HUES64 (cell line): ENCODE measurements at regions not wholly inside any gene's neighbourhood (a gene's known extent, or its start where the extent isn't known, plus 50 kb on each side); places are given as distances from the start of the nearest gene placed in this dataset.

Experiments
- H3K27ac ChIP-seq: 2 replicates; pipeline ENCODE4 v1.7.0; 2013; ENCODE audit warnings: low read depth, low read length, inconsistent platforms
- H3K27me3 ChIP-seq: 2 replicates; pipeline ENCODE4 v1.6.1; 2013; ENCODE audit warnings: mild to moderate bottlenecking, low read length; ENCODE audit not compliant: insufficient read depth
- H3K36me3 ChIP-seq: 2 replicates; pipeline ENCODE4 v1.6.1; 2013; ENCODE audit warnings: mild to moderate bottlenecking, low read length; ENCODE audit not compliant: insufficient read depth
- H3K4me1 ChIP-seq: 2 replicates; pipeline ENCODE4 v1.6.1; 2013; ENCODE audit warnings: mild to moderate bottlenecking, low read length, moderate library complexity; ENCODE audit not compliant: insufficient read depth
- H3K4me3 ChIP-seq: 2 replicates; pipeline ENCODE4 v1.5.1; 2013; ENCODE audit warnings: mild to moderate bottlenecking, low read length, moderate library complexity
- H3K9ac ChIP-seq: 2 replicates; pipeline ENCODE4 v1.6.1; 2013; ENCODE audit warnings: mild to moderate bottlenecking, low read depth, low read length
- H3K9me3 ChIP-seq: 2 replicates; pipeline ENCODE4 v1.6.1; 2013; ENCODE audit warnings: low read depth, low read length; ENCODE audit not compliant: insufficient read depth
- WGBS: fragments of 150-250, 120-280 bp; methylation state at CpG from one replicate; pipeline ENCODE4 v1.1.7; 2013; ENCODE audit warnings: missing lambda C conversion rate; 5-methylcytosine and 5-hydroxymethylcytosine counted together

DNA sequence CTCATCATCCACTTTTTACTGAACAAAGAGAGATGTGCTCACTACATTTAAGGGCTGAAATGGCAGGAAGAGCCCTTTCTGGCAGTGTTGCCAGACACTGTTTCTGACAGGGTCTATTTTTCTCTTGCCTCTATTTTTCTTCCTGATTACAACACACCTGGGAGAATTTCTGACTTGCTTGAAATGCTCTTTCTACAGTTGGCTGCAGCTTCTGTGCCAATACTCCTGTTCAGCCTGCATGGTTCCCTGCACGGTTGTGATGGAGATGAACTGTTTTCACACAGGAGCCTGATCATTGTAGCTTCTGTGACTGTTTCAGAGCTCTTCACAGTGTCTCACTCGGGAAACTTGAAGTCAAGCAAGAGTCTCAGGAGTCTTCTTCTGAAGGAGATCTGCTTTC lies 83.0 kb upstream of the DLG1 start:
- Histone ChIP-seq H3K36me3 (no peaks in the 10 kb centered on the region), H3K9ac (no peak overlapping the region), H3K27me3 (no peaks in the 10 kb centered on the region), H3K4me3 (no peak overlapping the region), H3K4me1 (no peaks in the 10 kb centered on the region), H3K27ac (no peak overlapping the region), H3K9me3 (peaks cover 4% of the 10 kb centered on the region; the same call in 1 of the 2 replicates)
- WGBS = 89% methylated on average over 2 of the region's 2 CpGs

DNA sequence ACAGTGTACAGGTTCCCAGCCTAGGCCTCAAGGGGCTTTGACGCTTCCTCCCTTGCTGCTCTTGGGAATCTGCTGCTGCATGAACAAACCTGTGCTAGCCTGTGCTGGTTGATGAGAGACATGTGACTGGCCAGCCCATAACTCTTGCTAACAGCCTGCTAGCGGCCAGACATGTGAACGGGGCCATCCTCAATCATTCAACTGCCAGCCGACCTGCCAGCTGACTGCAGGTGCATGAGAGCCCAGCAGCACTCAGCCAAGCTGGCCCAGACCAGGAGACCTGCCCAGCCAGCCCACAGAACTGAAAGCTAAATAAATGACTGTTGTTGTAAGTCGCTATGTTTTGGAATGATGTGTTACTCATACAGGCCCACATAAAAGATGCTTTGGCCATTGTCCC lies 82.4 kb upstream of the DLG1 start:
- H3K4me1 ChIP-seq = no peaks in the 10 kb centered on the region
- no peaks in the 10 kb centered on the region for H3K27me3 ChIP-seq
- no peak overlapping the region for H3K9ac ChIP-seq
- H3K27ac ChIP-seq = no peak overlapping the region
- 94% methylated on average over 5 of the region's 5 CpGs for WGBS
- no peak overlapping the region for H3K4me3 ChIP-seq
- peaks cover 4% of the 10 kb centered on the region; the same call in 1 of the 2 replicates for H3K9me3 ChIP-seq
- H3K36me3 ChIP-seq = no peaks in the 10 kb centered on the region

DNA sequence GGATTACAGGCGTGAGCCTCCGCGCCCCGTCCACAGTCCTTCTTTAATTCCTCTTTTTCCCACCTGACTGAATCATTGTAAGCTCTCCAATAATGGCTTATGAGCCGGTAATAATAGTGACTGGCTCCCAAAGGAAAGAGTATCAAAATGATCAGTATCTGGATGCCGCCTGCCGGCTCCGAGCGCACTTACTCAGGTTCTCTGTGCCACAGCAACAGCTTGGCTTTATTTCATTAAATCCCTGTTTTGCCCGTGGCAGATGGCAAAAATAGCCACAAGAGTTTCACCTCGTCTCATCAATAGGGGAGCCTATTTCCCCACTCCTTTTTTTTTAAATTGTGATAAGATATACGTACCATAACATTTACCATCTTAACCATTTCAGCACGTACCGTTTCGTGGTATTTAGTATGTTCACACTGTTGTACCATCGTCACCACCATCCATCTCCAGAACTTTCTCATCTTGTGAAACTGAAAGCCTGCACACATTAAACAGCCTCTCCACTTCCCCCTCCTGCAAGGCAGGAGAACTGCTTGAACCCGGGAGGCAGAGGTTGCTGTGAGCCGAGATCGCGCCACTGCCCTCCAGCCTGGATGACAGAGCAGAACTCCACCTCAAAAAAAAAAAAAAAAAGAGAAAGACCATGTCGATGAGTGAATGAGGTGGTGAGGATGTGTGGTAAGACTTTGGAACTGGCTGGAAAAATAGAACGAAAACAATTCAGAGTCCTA lies 80.7 kb upstream of the DLG1 start:
- H3K36me3 ChIP-seq = no peaks in the 10 kb centered on the region
- no peak overlapping the region for H3K27ac ChIP-seq
- no peaks in the 10 kb centered on the region for H3K27me3 ChIP-seq
- H3K4me3 ChIP-seq = no peak overlapping the region
- no peak overlapping the region for H3K9ac ChIP-seq
- H3K9me3 ChIP-seq = peaks cover 4% of the 10 kb centered on the region; the same call in 1 of the 2 replicates
- no peaks in the 10 kb centered on the region for H3K4me1 ChIP-seq
- 94% methylated on average over 22 of the region's 22 CpGs for WGBS

DNA sequence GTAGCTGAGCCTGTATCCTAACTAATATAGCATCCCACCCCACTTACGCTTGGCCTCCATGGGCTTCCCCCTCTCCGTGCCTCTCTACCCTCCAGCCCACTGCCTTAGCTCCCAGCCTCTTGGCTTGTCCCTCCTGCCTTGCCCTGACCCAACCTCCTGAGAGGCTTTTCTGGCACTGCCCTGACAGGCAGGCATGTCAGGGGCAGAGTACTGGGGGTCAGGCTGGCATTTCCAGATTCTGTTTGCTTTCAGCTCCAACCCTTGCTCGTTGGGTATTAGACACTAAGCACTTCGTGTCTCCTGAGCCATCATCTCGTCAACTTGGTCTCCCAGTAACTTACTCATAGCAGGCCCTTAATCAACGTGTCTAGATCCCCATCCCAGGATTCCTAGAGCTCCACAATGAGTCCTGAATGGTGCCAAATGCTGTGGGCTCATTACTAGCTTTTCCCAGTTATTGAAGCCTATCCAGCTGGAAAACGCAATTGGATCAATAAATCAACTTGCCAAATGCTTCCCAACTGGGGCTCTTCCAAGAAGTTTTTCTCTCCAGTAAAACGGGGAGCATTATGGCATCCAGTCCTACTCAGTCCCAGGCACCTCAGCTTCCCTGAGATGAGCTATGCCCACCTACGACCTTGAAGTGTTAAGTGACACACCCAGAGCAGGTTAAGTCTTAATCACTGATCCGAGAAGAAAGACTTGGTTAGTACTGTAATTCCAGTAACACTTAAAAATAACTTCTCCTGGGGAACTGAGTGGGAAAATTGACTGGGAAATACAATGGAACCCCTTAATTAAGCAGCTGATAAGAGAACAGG lies 78.5 kb upstream of the DLG1 start:
- H3K27ac ChIP-seq = no peak overlapping the region
- no peak overlapping the region for H3K4me3 ChIP-seq
- no peaks in the 10 kb centered on the region for H3K27me3 ChIP-seq
- H3K4me1 ChIP-seq = peaks cover 6% of the 10 kb centered on the region; the same call in 1 of the 2 replicates
- 95% methylated on average over 10 of the region's 10 CpGs for WGBS
- H3K9me3 ChIP-seq = no peaks in the 10 kb centered on the region
- H3K9ac ChIP-seq = no peak overlapping the region
- H3K36me3 ChIP-seq = no peaks in the 10 kb centered on the region

DNA sequence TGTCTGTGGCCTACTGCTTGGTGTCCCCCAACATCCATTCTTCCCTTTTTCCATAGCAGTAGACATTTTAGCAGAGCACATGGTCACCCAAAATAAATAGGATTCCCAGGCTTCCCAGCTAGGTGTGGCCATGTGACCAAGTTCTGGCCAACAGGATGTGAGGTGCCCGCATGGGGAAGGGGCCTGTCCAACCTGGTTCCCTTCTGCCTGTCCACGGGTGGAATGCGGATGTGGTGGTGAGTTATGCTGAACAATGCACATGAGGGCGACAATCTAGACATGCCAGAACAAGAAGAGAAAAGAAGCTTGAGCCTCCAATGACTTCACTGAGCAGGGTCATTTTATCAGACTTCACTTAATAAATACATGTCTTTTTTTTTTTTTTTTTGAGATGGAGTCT lies 77.6 kb upstream of the DLG1 start:
- no peaks in the 10 kb centered on the region for H3K36me3 ChIP-seq
- H3K4me1 ChIP-seq = peaks cover 14% of the 10 kb centered on the region; the same call in 1 of the 2 replicates
- H3K9ac ChIP-seq = no peak overlapping the region
- H3K27me3 ChIP-seq = no peaks in the 10 kb centered on the region
- H3K27ac ChIP-seq = no peak overlapping the region
- no peak overlapping the region for H3K4me3 ChIP-seq
- H3K9me3 ChIP-seq = no peaks in the 10 kb centered on the region
- 94% methylated on average over 4 of the region's 4 CpGs for WGBS

DNA sequence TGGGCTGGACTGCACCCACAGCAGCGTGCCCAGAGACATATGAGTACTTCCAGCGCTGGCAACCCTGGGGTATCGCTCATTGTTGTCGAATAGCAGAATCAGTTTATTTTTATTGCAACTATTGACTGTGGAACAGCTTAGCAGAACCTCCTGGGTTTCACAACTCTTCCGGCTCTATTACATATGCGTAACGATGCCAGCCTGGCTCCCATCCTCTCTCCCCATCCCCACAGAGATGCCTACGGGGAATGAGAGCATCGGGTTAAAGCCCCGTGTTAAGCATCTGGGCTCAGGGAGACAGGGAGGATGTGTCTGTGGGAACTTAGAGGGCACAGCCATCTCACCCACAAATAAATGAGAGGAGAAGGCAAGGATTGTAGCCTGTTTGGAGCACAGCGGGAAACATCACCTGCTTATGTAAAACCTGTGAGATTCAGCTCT lies 76.6 kb upstream of the DLG1 start:
- no peaks in the 10 kb centered on the region for H3K36me3 ChIP-seq
- H3K4me3 ChIP-seq = no peak overlapping the region
- no peak overlapping the region for H3K9ac ChIP-seq
- WGBS = 87% methylated on average over 9 of the region's 11 CpGs
- no peaks in the 10 kb centered on the region for H3K27me3 ChIP-seq
- H3K9me3 ChIP-seq = no peaks in the 10 kb centered on the region
- peaks cover 16% of the 10 kb centered on the region; the same call in 1 of the 2 replicates for H3K4me1 ChIP-seq
- no peak overlapping the region for H3K27ac ChIP-seq

DNA sequence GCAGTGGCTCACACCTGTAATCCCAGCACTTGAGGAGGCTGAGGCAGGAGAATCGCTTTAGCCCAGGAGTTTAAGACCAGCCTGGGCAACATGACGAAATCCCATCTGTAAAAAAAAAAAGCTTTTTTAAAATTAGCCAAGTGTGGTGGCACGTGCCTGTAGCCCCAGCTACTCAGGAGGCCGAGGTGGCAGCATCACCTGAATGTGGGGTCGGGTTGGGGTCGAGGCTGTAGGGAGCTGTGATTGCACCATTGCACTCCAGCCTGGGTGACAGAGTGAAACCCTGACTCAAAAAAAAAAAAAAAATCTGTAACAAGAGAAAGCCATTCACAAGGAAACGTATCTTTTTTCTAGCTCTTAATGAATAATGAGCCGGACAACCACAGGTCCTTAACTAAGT lies 74.7 kb upstream of the DLG1 start:
- no peaks in the 10 kb centered on the region for H3K36me3 ChIP-seq
- no peak overlapping the region for H3K4me3 ChIP-seq
- no peaks in the 10 kb centered on the region for H3K27me3 ChIP-seq
- WGBS = 94% methylated on average over 8 of the region's 8 CpGs
- no peak overlapping the region for H3K9ac ChIP-seq
- H3K27ac ChIP-seq = no peak overlapping the region
- peaks cover 24% of the 10 kb centered on the region; the same call in 1 of the 2 replicates for H3K4me1 ChIP-seq
- H3K9me3 ChIP-seq = no peaks in the 10 kb centered on the region

DNA sequence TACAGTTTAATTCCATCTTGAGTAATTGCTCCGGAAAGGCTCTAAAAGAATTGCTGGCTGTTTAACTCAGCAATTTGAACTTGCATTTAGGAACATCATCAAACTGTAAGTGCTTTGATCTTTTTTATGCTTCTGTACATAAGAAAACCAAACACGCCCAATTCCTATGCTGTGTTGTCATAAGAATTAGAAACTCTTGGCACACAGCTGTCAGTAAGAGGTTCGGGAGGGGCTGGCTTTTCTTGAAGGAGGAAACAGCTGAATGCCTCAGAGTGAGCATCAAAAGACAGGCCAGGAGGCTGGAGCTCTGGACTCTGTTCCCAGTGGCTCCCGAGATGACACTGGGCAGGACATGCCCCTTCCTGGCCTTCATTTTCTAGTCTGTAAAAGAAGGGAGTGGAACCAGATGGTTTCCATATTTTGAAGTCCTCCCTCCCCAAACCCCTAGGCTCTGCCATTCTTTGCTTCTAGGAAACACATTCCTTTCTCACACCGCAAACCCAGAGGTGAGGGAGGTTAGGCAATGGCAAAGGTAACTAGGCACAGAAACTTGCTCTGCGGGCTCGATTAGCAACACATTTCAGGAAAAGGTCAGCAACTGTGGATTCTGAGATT lies 73.7 kb upstream of the DLG1 start:
- Histone ChIP-seq H3K4me1 (peaks cover 32% of the 10 kb centered on the region; the same call in 1 of the 2 replicates), H3K27ac (no peak overlapping the region), H3K4me3 (no peak overlapping the region), H3K9ac (no peak overlapping the region), H3K9me3 (no peaks in the 10 kb centered on the region), H3K36me3 (no peaks in the 10 kb centered on the region), H3K27me3 (no peaks in the 10 kb centered on the region)
- 82% methylated on average over 7 of the region's 7 CpGs for WGBS

DNA sequence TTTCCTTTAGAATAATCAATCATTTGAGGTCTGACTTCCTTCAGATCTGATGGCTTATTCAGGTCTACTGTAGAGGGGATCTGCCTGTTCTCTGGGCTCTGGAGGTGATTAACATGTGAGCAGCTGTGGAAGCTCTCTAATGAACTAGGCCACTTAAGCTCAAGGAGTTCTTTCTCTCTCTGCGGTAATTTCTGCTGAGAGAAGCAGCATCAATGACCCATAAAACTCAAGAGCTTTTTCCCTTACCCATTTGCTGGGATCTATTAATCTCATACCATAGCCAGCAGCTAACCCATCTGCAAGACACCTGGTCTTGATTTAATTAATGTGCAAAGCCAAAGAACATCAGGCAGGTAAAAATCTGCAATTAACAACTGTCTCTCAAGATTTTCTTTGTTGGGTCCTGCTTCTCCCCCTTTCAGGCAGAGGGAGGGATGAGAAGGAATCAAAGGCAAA lies 73.2 kb upstream of the DLG1 start:
- no peaks in the 10 kb centered on the region for H3K27me3 ChIP-seq
- no peaks in the 10 kb centered on the region for H3K36me3 ChIP-seq
- no peak overlapping the region for H3K9ac ChIP-seq
- H3K4me1 ChIP-seq = peaks cover 34% of the 10 kb centered on the region; the same call in 1 of the 2 replicates
- H3K9me3 ChIP-seq = no peaks in the 10 kb centered on the region
- H3K4me3 ChIP-seq = no peak overlapping the region
- 82% methylated on average over 1 of the region's 1 CpG for WGBS
- no peak overlapping the region for H3K27ac ChIP-seq

DNA sequence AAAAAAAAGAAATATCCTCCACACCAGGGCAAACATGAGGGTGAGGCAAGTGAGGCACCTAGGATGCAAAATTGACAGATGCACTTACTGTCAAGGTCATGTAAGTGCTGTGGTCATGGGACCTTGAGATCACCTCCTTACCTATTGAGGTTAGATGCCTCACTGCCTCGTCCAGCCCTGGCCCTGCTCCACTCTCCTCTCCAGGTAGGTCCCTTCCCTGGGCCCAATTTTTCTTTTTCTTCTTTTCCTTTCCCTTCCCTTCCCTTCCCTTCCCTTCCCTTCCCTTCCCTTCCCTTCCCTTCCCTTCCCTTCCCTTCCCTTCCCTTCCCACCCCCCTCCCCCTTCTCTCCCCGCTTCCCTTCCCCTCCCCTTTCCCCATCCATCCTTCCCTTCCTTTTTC lies 71.1 kb upstream of the DLG1 start:
- no peak overlapping the region for H3K4me3 ChIP-seq
- 88% methylated on average over 1 of the region's 2 CpGs for WGBS
- H3K27me3 ChIP-seq = no peaks in the 10 kb centered on the region
- peaks cover 48% of the 10 kb centered on the region; the same call in 1 of the 2 replicates for H3K4me1 ChIP-seq
- H3K9me3 ChIP-seq = no peaks in the 10 kb centered on the region
- no peaks in the 10 kb centered on the region for H3K36me3 ChIP-seq
- H3K9ac ChIP-seq = no peak overlapping the region
- H3K27ac ChIP-seq = no peak overlapping the region

DNA sequence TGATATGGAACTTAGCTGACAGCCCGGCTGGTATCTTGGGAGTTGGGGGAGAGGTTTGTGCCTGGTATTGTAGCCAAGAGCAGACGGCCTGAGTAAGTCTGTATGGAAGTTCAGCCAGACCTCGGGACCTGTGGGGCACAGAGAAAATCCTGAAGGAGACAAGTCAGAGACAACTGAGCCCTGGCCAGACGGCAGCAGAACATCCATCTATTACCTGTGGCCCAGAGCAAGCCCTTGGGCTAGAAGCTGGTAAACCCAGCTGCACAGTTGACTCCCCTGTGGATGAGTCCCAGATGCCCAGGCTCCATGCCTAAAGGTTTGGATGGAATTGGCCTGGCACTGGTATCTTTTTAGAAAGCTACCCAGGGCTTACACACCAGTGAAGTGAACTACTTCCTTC lies 70.4 kb upstream of the DLG1 start:
- Histone ChIP-seq H3K4me3 (no peak overlapping the region), H3K9me3 (no peaks in the 10 kb centered on the region), H3K4me1 (peaks cover 55% of the 10 kb centered on the region; the same call in 1 of the 2 replicates), H3K36me3 (no peaks in the 10 kb centered on the region), H3K9ac (no peak overlapping the region), H3K27me3 (no peaks in the 10 kb centered on the region), H3K27ac (no peak overlapping the region)
- 80% methylated on average over 4 of the region's 4 CpGs for WGBS
